ENCODE measurements at regions not wholly inside any gene's neighbourhood (a gene's known extent, or its start where the extent isn't known, plus 50 kb on each side); places are given as distances from the start of the nearest gene placed in this dataset.

- TF ChIP-seq EZH2phosphoT487 (IDR thresholded peaks at IDR 0.05; ENCODE audit: unreplicated experiment) (no peak), CTCF (conservative IDR thresholded peaks at IDR 0.05; ENCODE audit: low read depth in 2 of 2) (no peak), POLR2AphosphoS5 (IDR thresholded peaks at IDR 0.05; ENCODE audit: low read depth) (no peak), STAT1 (IDR thresholded peaks at IDR 0.05; ENCODE audit: unreplicated experiment) (no peak), EZH2 (IDR thresholded peaks at IDR 0.05; ENCODE audit: low read depth, unreplicated experiment) (no peak), ZNF114 (CRISPR knock-in tag; IDR thresholded peaks at IDR 0.05) (no peak), CREB1 (CRISPR knock-in tag; IDR thresholded peaks at IDR 0.05; ENCODE audit: low read depth) (no peak), ZNF462 (CRISPR knock-in tag; IDR thresholded peaks at IDR 0.05) (no peak), JUNB (IDR thresholded peaks at IDR 0.05; ENCODE audit: unreplicated experiment) (no peak), ZNF331 (CRISPR knock-in tag; IDR thresholded peaks at IDR 0.05; ENCODE audit: low read depth) (no peak)
- TF ChIP-seq, protein P1, sequence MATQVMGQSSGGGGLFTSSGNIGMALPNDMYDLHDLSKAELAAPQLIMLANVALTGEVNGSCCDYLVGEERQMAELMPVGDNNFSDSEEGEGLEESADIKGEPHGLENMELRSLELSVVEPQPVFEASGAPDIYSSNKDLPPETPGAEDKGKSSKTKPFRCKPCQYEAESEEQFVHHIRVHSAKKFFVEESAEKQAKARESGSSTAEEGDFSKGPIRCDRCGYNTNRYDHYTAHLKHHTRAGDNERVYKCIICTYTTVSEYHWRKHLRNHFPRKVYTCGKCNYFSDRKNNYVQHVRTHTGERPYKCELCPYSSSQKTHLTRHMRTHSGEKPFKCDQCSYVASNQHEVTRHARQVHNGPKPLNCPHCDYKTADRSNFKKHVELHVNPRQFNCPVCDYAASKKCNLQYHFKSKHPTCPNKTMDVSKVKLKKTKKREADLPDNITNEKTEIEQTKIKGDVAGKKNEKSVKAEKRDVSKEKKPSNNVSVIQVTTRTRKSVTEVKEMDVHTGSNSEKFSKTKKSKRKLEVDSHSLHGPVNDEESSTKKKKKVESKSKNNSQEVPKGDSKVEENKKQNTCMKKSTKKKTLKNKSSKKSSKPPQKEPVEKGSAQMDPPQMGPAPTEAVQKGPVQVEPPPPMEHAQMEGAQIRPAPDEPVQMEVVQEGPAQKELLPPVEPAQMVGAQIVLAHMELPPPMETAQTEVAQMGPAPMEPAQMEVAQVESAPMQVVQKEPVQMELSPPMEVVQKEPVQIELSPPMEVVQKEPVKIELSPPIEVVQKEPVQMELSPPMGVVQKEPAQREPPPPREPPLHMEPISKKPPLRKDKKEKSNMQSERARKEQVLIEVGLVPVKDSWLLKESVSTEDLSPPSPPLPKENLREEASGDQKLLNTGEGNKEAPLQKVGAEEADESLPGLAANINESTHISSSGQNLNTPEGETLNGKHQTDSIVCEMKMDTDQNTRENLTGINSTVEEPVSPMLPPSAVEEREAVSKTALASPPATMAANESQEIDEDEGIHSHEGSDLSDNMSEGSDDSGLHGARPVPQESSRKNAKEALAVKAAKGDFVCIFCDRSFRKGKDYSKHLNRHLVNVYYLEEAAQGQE (IDR thresholded peaks at IDR 0.05; ENCODE audit: unreplicated experiment) = no peak
These were observed 289.0 kb upstream of the PHYHIPL start for GRCh38 chr10:58887474-58887873.

All from GM23338 (cell line).